ENCODE measurements at regions not wholly inside any gene's neighbourhood (a gene's known extent, or its start where the extent isn't known, plus 50 kb on each side); places are given as distances from the start of the nearest gene placed in this dataset.

- TF ChIP-seq CTCF (conservative IDR thresholded peaks at IDR 0.05; ENCODE audit: low read depth, low read length), result no peak
- DNase-seq (ENCODE audit: low read depth), result no peak
- no peak overlapping the region for H3K4me3 ChIP-seq (ENCODE audit: low read depth, low read length)
Measured at GRCh38 chr3:61497463-61497862, 63.9 kb upstream of the PTPRG start.

- no peak overlapping the region for H3K4me3 ChIP-seq (ENCODE audit: low read depth, low read length)
- peak; percentile 7 for TF ChIP-seq CTCF (conservative IDR thresholded peaks at IDR 0.05; ENCODE audit: low read depth, low read length)
- no peak for DNase-seq (ENCODE audit: low read depth)
Measured at GRCh38 chr3:61505197-61505596, 56.2 kb upstream of the PTPRG start.

- no peak overlapping the region for H3K4me3 ChIP-seq (ENCODE audit: low read depth, low read length)
- no peak for DNase-seq (ENCODE audit: low read depth)
- no peak for TF ChIP-seq CTCF (conservative IDR thresholded peaks at IDR 0.05; ENCODE audit: low read depth, low read length)
Measured at GRCh38 chr3:61507946-61508345, 53.4 kb upstream of the PTPRG start.
